NCI-H1694 (cell line): ENCODE measurements at regions not wholly inside any gene's neighbourhood (a gene's known extent, or its start where the extent isn't known, plus 50 kb on each side); places are given as distances from the start of the nearest gene placed in this dataset.
"Not testable (repeated sequence)": the region's sequence is repeated elsewhere in the genome, so short reads cannot be mapped to it uniquely, and the experiment has no call there.

ENCODE experiments used
- DNase-seq: peaks from one replicate; lab custom pipeline; 2025; lab: John Stamatoyannopoulos, UW

- no peak for DNase-seq
Observed at GRCh38 chr18:70419526-70419925, 130.7 kb downstream of the SOCS6 start.

- DNase-seq: no peak
Observed at GRCh38 chr18:70418546-70419311, 129.9 kb downstream of the SOCS6 start.

- no peak for DNase-seq
Observed at GRCh38 chr18:70417847-70418246, 129.0 kb downstream of the SOCS6 start.

GRCh38 chr18:70416496-70416895 is 127.7 kb downstream of the SOCS6 start:
- no peak for DNase-seq

GRCh38 chr18:70415823-70416488 is 127.1 kb downstream of the SOCS6 start:
- DNase-seq: no peak

- DNase-seq: no peak
Observed at GRCh38 chr18:70414315-70414900, 125.6 kb downstream of the SOCS6 start.

- no peak for DNase-seq
Observed at GRCh38 chr18:70413455-70413854, 124.6 kb downstream of the SOCS6 start.

GRCh38 chr18:70411876-70412435 is 123.1 kb downstream of the SOCS6 start:
- DNase-seq: no peak

GRCh38 chr18:70411307-70411706 is 122.5 kb downstream of the SOCS6 start:
- no peak for DNase-seq

GRCh38 chr18:70405052-70405451 is 116.2 kb downstream of the SOCS6 start:
- DNase-seq: no peak

- DNase-seq: no peak
Observed at GRCh38 chr18:70400476-70400875, 111.6 kb downstream of the SOCS6 start.

GRCh38 chr18:70398076-70398475 is 109.2 kb downstream of the SOCS6 start:
- DNase-seq: no peak

GRCh38 chr18:70397259-70397925 is 108.5 kb downstream of the SOCS6 start:
- no peak for DNase-seq

GRCh38 chr18:70395771-70396170 is 106.9 kb downstream of the SOCS6 start:
- DNase-seq: not testable (repeated sequence)

- no peak for DNase-seq
Observed at GRCh38 chr18:70394672-70395071, 105.8 kb downstream of the SOCS6 start.

GRCh38 chr18:70390371-70391090 is 101.7 kb downstream of the SOCS6 start:
- no peak for DNase-seq

GRCh38 chr18:70389036-70389435 is 100.2 kb downstream of the SOCS6 start:
- DNase-seq: not testable (repeated sequence)

- no peak for DNase-seq
Observed at GRCh38 chr18:70387027-70387426, 98.2 kb downstream of the SOCS6 start.

GRCh38 chr18:70386582-70386981 is 97.7 kb downstream of the SOCS6 start:
- no peak for DNase-seq

GRCh38 chr18:70385474-70385873 is 96.6 kb downstream of the SOCS6 start:
- no peak for DNase-seq

GRCh38 chr18:70384181-70384790 is 95.4 kb downstream of the SOCS6 start:
- no peak for DNase-seq
